ENCODE measurements at regions not wholly inside any gene's neighbourhood (a gene's known extent, or its start where the extent isn't known, plus 50 kb on each side); places are given as distances from the start of the nearest gene placed in this dataset.
A peak's percentile ranks its signal among the peaks of the same experiment; 100 is the strongest.

DNA sequence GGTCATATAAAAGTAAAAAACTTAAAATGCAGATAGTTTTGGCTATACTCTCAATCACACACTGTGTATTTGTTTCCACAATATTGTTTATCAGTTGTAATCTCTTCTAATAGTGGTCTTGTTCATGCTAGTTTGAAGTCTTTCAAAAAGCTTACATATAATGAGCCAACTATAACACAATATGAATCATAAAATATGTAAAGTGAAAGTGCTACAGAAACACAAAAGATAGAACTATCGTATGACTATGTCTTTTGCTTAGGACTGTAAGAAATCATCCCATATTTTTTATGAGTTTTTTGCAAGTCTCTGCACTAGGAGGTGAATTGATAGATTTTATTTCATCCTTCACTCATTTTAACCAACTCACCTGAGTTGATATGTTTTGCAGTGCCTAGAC lies 136.0 kb downstream of the MMUT start:
- H2AFZ ChIP-seq = no peak overlapping the region

DNA sequence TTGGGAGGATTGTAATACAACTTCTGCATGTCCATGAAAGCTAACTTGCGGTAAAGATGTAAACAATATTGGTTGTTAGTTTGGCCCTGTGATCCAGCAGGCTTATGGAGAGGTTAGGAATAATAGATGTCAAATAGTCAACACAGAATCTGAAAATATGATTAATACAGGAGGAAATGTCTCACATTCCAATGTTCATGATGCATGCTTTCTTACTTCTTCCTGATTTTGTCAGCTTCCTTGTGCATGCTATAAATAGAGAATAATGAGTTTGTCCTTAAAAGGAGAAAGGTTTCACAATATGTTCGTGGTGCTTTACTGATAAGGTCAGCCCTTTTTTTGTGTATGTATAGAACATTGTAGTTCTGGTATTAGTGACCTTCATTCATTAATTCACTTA lies 136.7 kb downstream of the MMUT start:
- Histone ChIP-seq H3K9me3 (ENCODE audit: insufficient read depth, low read depth) (peaks cover 14% of the 10 kb centered on the region; the same call in 1 of the 2 replicates), H3F3A (ENCODE audit: insufficient read depth, low read depth) (peaks cover 19% of the 10 kb centered on the region), H3K79me2 (ENCODE audit: low read depth) (no peaks in the 10 kb centered on the region), H4K20me1 (ENCODE audit: insufficient read depth) (no peaks in the 10 kb centered on the region), H3K9me2 (ENCODE audit: insufficient read depth) (no peaks in the 10 kb centered on the region), H2AFZ (peak overlapping the region; percentile 37; the same call in 1 of the 2 replicates), H3K36me3 (ENCODE audit: low read depth) (no peaks in the 10 kb centered on the region), H3K27ac (peak overlapping the region; percentile 68), H3K4me3 (no peak overlapping the region), H3K4me1 (replicated peaks; ENCODE audit: insufficient read depth) (peaks cover 26% of the 10 kb centered on the region), H3K4me2 (peak overlapping the region; percentile 43), H3K27me3 (ENCODE audit: insufficient read depth, low read depth) (no peaks in the 10 kb centered on the region)
- TF ChIP-seq, protein P1, sequence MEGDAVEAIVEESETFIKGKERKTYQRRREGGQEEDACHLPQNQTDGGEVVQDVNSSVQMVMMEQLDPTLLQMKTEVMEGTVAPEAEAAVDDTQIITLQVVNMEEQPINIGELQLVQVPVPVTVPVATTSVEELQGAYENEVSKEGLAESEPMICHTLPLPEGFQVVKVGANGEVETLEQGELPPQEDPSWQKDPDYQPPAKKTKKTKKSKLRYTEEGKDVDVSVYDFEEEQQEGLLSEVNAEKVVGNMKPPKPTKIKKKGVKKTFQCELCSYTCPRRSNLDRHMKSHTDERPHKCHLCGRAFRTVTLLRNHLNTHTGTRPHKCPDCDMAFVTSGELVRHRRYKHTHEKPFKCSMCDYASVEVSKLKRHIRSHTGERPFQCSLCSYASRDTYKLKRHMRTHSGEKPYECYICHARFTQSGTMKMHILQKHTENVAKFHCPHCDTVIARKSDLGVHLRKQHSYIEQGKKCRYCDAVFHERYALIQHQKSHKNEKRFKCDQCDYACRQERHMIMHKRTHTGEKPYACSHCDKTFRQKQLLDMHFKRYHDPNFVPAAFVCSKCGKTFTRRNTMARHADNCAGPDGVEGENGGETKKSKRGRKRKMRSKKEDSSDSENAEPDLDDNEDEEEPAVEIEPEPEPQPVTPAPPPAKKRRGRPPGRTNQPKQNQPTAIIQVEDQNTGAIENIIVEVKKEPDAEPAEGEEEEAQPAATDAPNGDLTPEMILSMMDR (conservative IDR thresholded peaks at IDR 0.05) = no peak
- TF ChIP-seq EZH2 (IDR thresholded peaks at IDR 0.05; ENCODE audit: low read depth) = no peak
- intact Hi-C loops (cut with micrococcal nuclease; ENCODE audit: unreplicated experiment) = loop anchor here (1.0 kb wide), 1 partner anchor 499 kb away; no protein-coding TSS in a partner anchor
- ChIA-PET POLR2A (ENCODE audit: unreplicated experiment) (no interaction called here), CTCF (no interaction called here)
- peak in 1 of 2 experiments; percentile 83 for DNase-seq
- BruUV-seq (replicated peaks) = no TSS peak

More for the DNA sequence above, 136.0 kb downstream of the MMUT start:
- peak overlapping the region; percentile 15; the same call in 1 of the 2 replicates for H3K4me2 ChIP-seq
- no peak overlapping the region for H3K4me3 ChIP-seq
- TF ChIP-seq, protein P1 (conservative IDR thresholded peaks at IDR 0.05) = no peak
- no peak for TF ChIP-seq EZH2 (IDR thresholded peaks at IDR 0.05; ENCODE audit: low read depth)
- no peaks in the 10 kb centered on the region for H3K36me3 ChIP-seq (ENCODE audit: low read depth)
- no peaks in the 10 kb centered on the region for H3K79me2 ChIP-seq (ENCODE audit: low read depth)
- no peaks in the 10 kb centered on the region for H4K20me1 ChIP-seq (ENCODE audit: insufficient read depth)
- no peaks in the 10 kb centered on the region for H3K27me3 ChIP-seq (ENCODE audit: insufficient read depth, low read depth)
- DNase-seq = no peak
- BruUV-seq (replicated peaks) = no TSS peak
- H3F3A ChIP-seq (ENCODE audit: insufficient read depth, low read depth) = peaks cover 19% of the 10 kb centered on the region
- POLR2A ChIA-PET (ENCODE audit: unreplicated experiment) = no interaction called here
- H3K9me2 ChIP-seq (ENCODE audit: insufficient read depth) = no peaks in the 10 kb centered on the region
- H3K4me1 ChIP-seq (replicated peaks; ENCODE audit: insufficient read depth) = peaks cover 26% of the 10 kb centered on the region
- intact Hi-C loops (cut with micrococcal nuclease; ENCODE audit: unreplicated experiment) = no loop called here
- CTCF ChIA-PET = no interaction called here
- peak overlapping the region; percentile 68 for H3K27ac ChIP-seq
- H3K9me3 ChIP-seq (ENCODE audit: insufficient read depth, low read depth) = peaks cover 14% of the 10 kb centered on the region; the same call in 1 of the 2 replicates

DNA sequence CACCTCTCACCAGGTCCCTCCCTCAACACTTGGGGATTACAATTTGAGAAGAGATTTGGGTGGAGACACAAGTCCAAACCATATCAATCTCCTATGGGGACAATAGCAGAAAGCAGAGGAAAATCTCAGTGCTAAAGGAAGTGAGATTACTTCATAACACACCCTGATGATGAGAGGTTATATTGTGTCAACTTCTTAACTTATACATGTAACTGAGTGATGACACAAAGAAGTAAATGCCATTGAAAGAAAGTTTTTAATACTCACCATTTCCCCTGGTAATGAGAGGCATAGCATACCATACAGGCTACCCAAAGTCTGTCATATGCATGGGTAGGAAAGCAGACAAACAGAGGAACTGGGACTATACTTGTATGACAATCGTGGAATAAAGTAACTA lies 137.2 kb downstream of the MMUT start:
- H4K20me1 ChIP-seq (ENCODE audit: insufficient read depth) = no peaks in the 10 kb centered on the region
- H3F3A ChIP-seq (ENCODE audit: insufficient read depth, low read depth) = peaks cover 19% of the 10 kb centered on the region
- peak overlapping the region; percentile 68 for H3K27ac ChIP-seq
- POLR2A ChIA-PET (ENCODE audit: unreplicated experiment) = no interaction called here
- no peaks in the 10 kb centered on the region for H3K27me3 ChIP-seq (ENCODE audit: insufficient read depth, low read depth)
- TF ChIP-seq, protein P1 (conservative IDR thresholded peaks at IDR 0.05) = no peak
- TF ChIP-seq EZH2 (IDR thresholded peaks at IDR 0.05; ENCODE audit: low read depth) = no peak
- CTCF ChIA-PET = no interaction called here
- H3K9me3 ChIP-seq (ENCODE audit: insufficient read depth, low read depth) = peaks cover 14% of the 10 kb centered on the region; the same call in 1 of the 2 replicates
- peak overlapping the region; percentile 37; the same call in 1 of the 2 replicates for H2AFZ ChIP-seq
- BruUV-seq (replicated peaks) = TSS peak; percentile 79
- no peaks in the 10 kb centered on the region for H3K36me3 ChIP-seq (ENCODE audit: low read depth)
- no peaks in the 10 kb centered on the region for H3K9me2 ChIP-seq (ENCODE audit: insufficient read depth)
- H3K4me1 ChIP-seq (replicated peaks; ENCODE audit: insufficient read depth) = peaks cover 26% of the 10 kb centered on the region
- H3K4me2 ChIP-seq = peak overlapping the region; percentile 43
- intact Hi-C loops (cut with micrococcal nuclease; ENCODE audit: unreplicated experiment) = loop anchor here (1.0 kb wide), 1 partner anchor 499 kb away; no protein-coding TSS in a partner anchor
- no peak overlapping the region for H3K4me3 ChIP-seq
- peak in 1 of 2 experiments; percentile 46 for DNase-seq
- no peaks in the 10 kb centered on the region for H3K79me2 ChIP-seq (ENCODE audit: low read depth)

Data from PC-9 (cell line).